Esophagus (tissue), 2 donors: ENCODE measurements at regions not wholly inside any gene's neighbourhood (a gene's known extent, or its start where the extent isn't known, plus 50 kb on each side); places are given as distances from the start of the nearest gene placed in this dataset.

ENCODE experiments used
- H3K27ac ChIP-seq, 2 donors: one replicate each; pipeline ENCODE4 v1.5.1; 2013; ENCODE audit warnings: low read depth in 2 of 2, mild to moderate bottlenecking in 2 of 2, inconsistent platforms in 1 of 2, low read length in 1 of 2, moderate library complexity in 1 of 2
- H3K27me3 ChIP-seq, 2 donors: one replicate each; pipeline ENCODE4 v1.6.1; 2013; ENCODE audit warnings: low read length in 2 of 2, control low read depth in 1 of 2, mild to moderate bottlenecking in 1 of 2; ENCODE audit not compliant: insufficient read depth in 2 of 2, control insufficient read depth in 1 of 2
- H3K36me3 ChIP-seq, 2 donors: one replicate each; pipeline ENCODE4 v1.6.1; 2013; ENCODE audit warnings: low read length in 1 of 2; ENCODE audit not compliant: control insufficient read depth in 2 of 2, insufficient read depth in 2 of 2
- H3K4me1 ChIP-seq, 2 donors: one replicate each; pipeline ENCODE4 v1.6.1; 2013; ENCODE audit warnings: low read length in 1 of 2; ENCODE audit not compliant: control insufficient read depth in 2 of 2, insufficient read depth in 2 of 2
- H3K4me3 ChIP-seq, 2 donors: one replicate each; pipeline ENCODE4 v1.5.1; 2013; ENCODE audit warnings: low read length in 2 of 2, mild to moderate bottlenecking in 2 of 2, low read depth in 1 of 2, moderate library complexity in 1 of 2
- H3K9me3 ChIP-seq, 2 donors: one replicate each; pipeline ENCODE4 v1.6.1; 2013; ENCODE audit warnings: mild to moderate bottlenecking in 2 of 2, low read depth in 1 of 2, low read length in 1 of 2, moderate library complexity in 1 of 2; ENCODE audit not compliant: control insufficient read depth in 2 of 2, insufficient read depth in 1 of 2
- WGBS, 2 donors: extraction: QIAGEN DNeasy Blood & Tissue Kit; methylation state at CpG; one replicate each; pipeline ENCODE4 v1.1.7; 2013; 5-methylcytosine and 5-hydroxymethylcytosine counted together
- donor health status: healthy with polysubstance abuse.
- donor health status: Bipolar disorder and iron deficiency.

DNA sequence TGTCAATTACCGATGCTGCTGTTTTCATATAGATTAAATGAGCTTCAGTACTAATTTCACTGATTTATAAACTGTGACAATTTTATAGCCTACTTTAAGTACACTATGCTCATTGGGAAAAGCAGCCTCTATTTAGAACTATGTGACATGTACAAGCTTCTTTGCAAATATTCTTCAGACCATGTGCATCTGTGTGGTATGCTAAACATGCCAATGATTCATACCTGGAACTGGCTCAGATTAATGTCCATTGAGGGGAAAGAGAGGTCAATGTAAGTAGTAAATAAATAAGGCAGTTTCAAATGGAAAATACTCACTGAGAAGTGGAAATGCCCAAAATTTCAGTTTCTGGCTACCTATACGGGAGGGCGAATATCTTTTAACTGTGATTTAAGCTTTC, 777.7 kb downstream of the C6orf118 start:
- H3K36me3 ChIP-seq = no peaks in the 10 kb centered on the region
- WGBS, 2 donors = 85 to 88% methylated on average over 3 of the region's 3 CpGs
- H3K4me1 ChIP-seq = no peaks in the 10 kb centered on the region
- H3K27ac ChIP-seq = no peak overlapping the region
- H3K27me3 ChIP-seq = no peaks in the 10 kb centered on the region
- H3K4me3 ChIP-seq = no peak overlapping the region
- no peaks in the 10 kb centered on the region for H3K9me3 ChIP-seq

GRCh38 chr6:164528539-164528938, 780.9 kb downstream of the C6orf118 start:
- Histone ChIP-seq H3K27ac (no peak overlapping the region), H3K9me3 (peaks cover 0 to 2% of the 10 kb centered on the region in 2 donors), H3K4me3 (no peak overlapping the region), H3K36me3 (no peaks in the 10 kb centered on the region), H3K27me3 (no peaks in the 10 kb centered on the region), H3K4me1 (no peaks in the 10 kb centered on the region)
- 63 to 66% methylated on average over 3 of the region's 3 CpGs for WGBS, 2 donors

GRCh38 chr6:164523087-164523654, 786.2 kb downstream of the C6orf118 start:
- no peak overlapping the region for H3K4me3 ChIP-seq
- no peaks in the 10 kb centered on the region for H3K4me1 ChIP-seq
- H3K36me3 ChIP-seq = no peaks in the 10 kb centered on the region
- H3K9me3 ChIP-seq = peaks cover 0 to 4% of the 10 kb centered on the region in 2 donors
- no peak overlapping the region for H3K27ac ChIP-seq
- 56 to 79% methylated on average over 1 of the region's 1 CpG for WGBS, 2 donors
- H3K27me3 ChIP-seq = no peaks in the 10 kb centered on the region

GRCh38 chr6:164520916-164521315, 788.5 kb downstream of the C6orf118 start:
- Histone ChIP-seq H3K4me3 (no peak overlapping the region), H3K27me3 (no peaks in the 10 kb centered on the region), H3K4me1 (no peaks in the 10 kb centered on the region), H3K27ac (no peak overlapping the region), H3K9me3 (peaks cover 0 to 4% of the 10 kb centered on the region in 2 donors), H3K36me3 (no peaks in the 10 kb centered on the region)
- 82 to 84% methylated on average over 4 of the region's 4 CpGs for WGBS, 2 donors

DNA sequence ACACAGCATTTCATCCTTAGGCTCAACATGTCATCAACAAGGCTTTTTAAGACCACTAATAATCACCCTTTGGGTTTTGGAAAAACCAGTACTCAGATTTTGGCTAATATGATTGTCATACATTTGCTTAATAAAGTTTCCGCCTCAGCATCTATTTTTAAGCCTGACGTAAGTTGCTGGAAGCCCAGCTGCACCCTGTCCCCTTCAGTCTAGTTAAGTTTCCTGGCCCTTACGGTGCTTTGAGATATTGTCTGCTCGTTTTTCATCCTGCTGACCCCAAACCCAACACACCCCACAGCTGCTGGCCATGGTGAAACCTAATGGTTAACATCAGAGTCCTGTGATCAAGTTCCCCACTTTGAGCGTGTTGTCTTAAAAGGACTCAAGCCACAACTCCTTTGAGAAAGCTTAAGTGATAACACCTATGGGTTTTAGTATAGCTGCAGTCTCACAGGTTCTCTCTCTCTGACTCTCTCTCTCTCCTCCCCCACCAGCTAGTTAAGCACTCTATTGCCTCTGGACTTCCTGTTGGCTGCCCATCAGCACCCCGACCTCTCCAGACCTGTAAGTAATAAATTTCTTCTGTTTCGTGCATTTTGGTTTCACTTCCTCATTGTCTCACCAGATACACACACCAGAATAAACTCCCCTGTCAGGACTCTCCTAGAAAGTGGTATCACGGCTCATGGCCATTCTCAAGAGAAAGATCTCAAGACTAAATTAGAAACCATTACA, 802.0 kb downstream of the C6orf118 start:
- Histone ChIP-seq H3K27me3 (no peaks in the 10 kb centered on the region), H3K4me3 (no peak overlapping the region)
- whole genome bisulfite sequencing, 2 donors = 57 to 63% methylated on average over 8 of the region's 8 CpGs

DNA sequence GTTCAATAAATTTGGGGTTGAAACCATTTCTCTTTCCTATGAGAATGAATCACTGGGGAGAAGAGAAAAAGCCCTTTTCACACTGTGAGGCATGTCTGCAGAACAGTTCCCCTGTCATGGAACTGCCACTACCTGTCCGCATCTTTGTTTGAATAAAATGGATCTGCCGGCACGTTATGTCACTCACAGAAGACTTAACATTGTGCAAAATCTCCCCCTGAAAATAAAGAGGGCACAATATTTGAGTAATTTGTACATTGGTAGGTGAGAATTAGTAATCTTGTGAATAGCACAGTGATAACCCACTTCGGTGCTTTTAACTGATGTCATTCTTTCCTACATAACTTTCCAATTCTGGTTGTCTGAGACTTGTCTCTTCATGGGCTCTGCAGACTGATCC, 804.0 kb downstream of the C6orf118 start:
- 80 to 84% methylated on average over 4 of the region's 4 CpGs for WGBS, 2 donors
- H3K4me1 ChIP-seq = no peaks in the 10 kb centered on the region
- H3K36me3 ChIP-seq = no peaks in the 10 kb centered on the region
- peaks cover 0 to 6% of the 10 kb centered on the region in 2 donors for H3K9me3 ChIP-seq
- no peak overlapping the region for H3K4me3 ChIP-seq
- H3K27ac ChIP-seq = no peak overlapping the region
- no peaks in the 10 kb centered on the region for H3K27me3 ChIP-seq

More for the DNA sequence above, 802.0 kb downstream of the C6orf118 start:
- Histone ChIP-seq H3K4me1 (no peaks in the 10 kb centered on the region), H3K9me3 (peaks cover 0 to 6% of the 10 kb centered on the region in 2 donors), H3K36me3 (no peaks in the 10 kb centered on the region), H3K27ac (no peak overlapping the region)

DNA sequence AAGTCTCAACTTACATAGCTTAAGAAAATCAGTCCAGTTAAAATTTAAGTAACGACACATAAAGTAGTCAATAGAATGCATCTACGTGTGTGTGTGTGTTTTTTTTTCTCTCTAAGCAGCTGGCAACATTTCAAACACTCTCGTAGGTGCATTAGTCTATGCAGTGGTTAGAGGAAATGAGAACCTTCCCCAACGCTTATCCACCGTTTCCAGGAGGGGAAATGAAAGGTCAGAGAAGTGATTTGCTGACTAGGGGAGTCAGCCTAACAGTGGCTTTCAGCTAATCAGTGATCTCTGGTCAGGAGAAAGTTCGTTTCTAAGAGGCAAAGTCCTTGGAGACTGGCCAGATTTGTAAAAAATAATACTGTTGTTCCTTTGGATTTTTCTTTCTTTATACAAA, 806.6 kb downstream of the C6orf118 start:
- Histone ChIP-seq H3K9me3 (no peaks in the 10 kb centered on the region), H3K27me3 (no peaks in the 10 kb centered on the region), H3K36me3 (no peaks in the 10 kb centered on the region), H3K27ac (no peak overlapping the region), H3K4me3 (no peak overlapping the region), H3K4me1 (no peaks in the 10 kb centered on the region)
- WGBS, 2 donors = 13 to 17% methylated on average over 6 of the region's 6 CpGs

- no peak overlapping the region for H3K4me3 ChIP-seq
- H3K27me3 ChIP-seq = no peaks in the 10 kb centered on the region
- H3K9me3 ChIP-seq = peaks cover 0 to 2% of the 10 kb centered on the region in 2 donors
- H3K36me3 ChIP-seq = no peaks in the 10 kb centered on the region
- H3K4me1 ChIP-seq = no peaks in the 10 kb centered on the region
- no peak overlapping the region for H3K27ac ChIP-seq
- 80 to 87% methylated on average over 7 of the region's 7 CpGs for WGBS, 2 donors
These were observed 813.4 kb downstream of the C6orf118 start for GRCh38 chr6:164495882-164496495.

GRCh38 chr6:164478426-164478825, 831.0 kb downstream of the C6orf118 start:
- WGBS, 2 donors = 25 to 28% methylated on average over 2 of the region's 2 CpGs
- H3K36me3 ChIP-seq = no peaks in the 10 kb centered on the region
- no peak overlapping the region for H3K27ac ChIP-seq
- H3K4me3 ChIP-seq = no peak overlapping the region
- H3K9me3 ChIP-seq = no peaks in the 10 kb centered on the region
- H3K4me1 ChIP-seq = no peaks in the 10 kb centered on the region
- no peaks in the 10 kb centered on the region for H3K27me3 ChIP-seq
